ENCODE measurements at regions not wholly inside any gene's neighbourhood (a gene's known extent, or its start where the extent isn't known, plus 50 kb on each side); places are given as distances from the start of the nearest gene placed in this dataset.

- 0 out of 2 replicates have a peak, but pooled peaks cover 6% of the 10 kb centered on the region for H3K4me1 ChIP-seq (ENCODE audit: insufficient read depth)
- in situ Hi-C loops (cut with MboI) = no loop called here
Measured at GRCh38 chr5:56330806-56331205, 97.7 kb upstream of the ANKRD55 start.

GRCh38 chr5:56330167-56330566 lies 97.0 kb upstream of the ANKRD55 start:
- H2AFZ ChIP-seq = no peak overlapping the region
- no peaks in the 10 kb centered on the region for H3F3A ChIP-seq (ENCODE audit: insufficient read depth)
- H4K20me1 ChIP-seq (ENCODE audit: insufficient read depth) = no peaks in the 10 kb centered on the region
- H3K4me3 ChIP-seq = no peak overlapping the region
- no peaks in the 10 kb centered on the region for H3K79me2 ChIP-seq (ENCODE audit: insufficient read depth)
- H3K27ac ChIP-seq = no peak overlapping the region
- H3K27me3 ChIP-seq (replicated peaks; ENCODE audit: insufficient read depth) = no peaks in the 10 kb centered on the region
- H3K9me2 ChIP-seq (ENCODE audit: insufficient read depth) = no peaks in the 10 kb centered on the region
- 68 to 74% methylated on average over 2 of the region's 2 CpGs for whole genome bisulfite sequencing, 2 experiments (ENCODE audit: low coverage in 1 of 2, low lambda C conversion rate in 2 of 2, missing lambda C conversion rate in 2 of 2)
- no peaks in the 10 kb centered on the region for H3K9me3 ChIP-seq (ENCODE audit: low read depth)
- in situ Hi-C loops (cut with MboI) = no loop called here
- H3K4me1 ChIP-seq (ENCODE audit: insufficient read depth) = 0 out of 2 replicates have a peak, but pooled peaks cover 6% of the 10 kb centered on the region
- H3K9ac ChIP-seq = no peak overlapping the region
- DNase-seq = no peak
- H3K4me2 ChIP-seq (ENCODE audit: unreplicated experiment) = no peak overlapping the region
- H3K36me3 ChIP-seq (ENCODE audit: low read depth) = no peaks in the 10 kb centered on the region
- TF ChIP-seq EZH2 (IDR thresholded peaks at IDR 0.05; ENCODE audit: insufficient read depth, poor library complexity, severe bottlenecking) = no peak
- no peak for TF ChIP-seq EZH2phosphoT487 (IDR thresholded peaks at IDR 0.05; ENCODE audit: insufficient read depth, low read depth)

More at GRCh38 chr5:56330806-56331205, 97.7 kb upstream of the ANKRD55 start:
- no peaks in the 10 kb centered on the region for H3K79me2 ChIP-seq (ENCODE audit: insufficient read depth)
- no peak overlapping the region for H3K27ac ChIP-seq
- no peak for DNase-seq
- WGBS, 2 experiments (ENCODE audit: low coverage in 1 of 2, low lambda C conversion rate in 2 of 2, missing lambda C conversion rate in 2 of 2) = 85 to 87% methylated on average over 1 of the region's 1 CpG
- no peak overlapping the region for H3K4me3 ChIP-seq
- H3K4me2 ChIP-seq (ENCODE audit: unreplicated experiment) = no peak overlapping the region
- no peak overlapping the region for H3K9ac ChIP-seq
- no peak overlapping the region for H2AFZ ChIP-seq
- no peaks in the 10 kb centered on the region for H4K20me1 ChIP-seq (ENCODE audit: insufficient read depth)
- no peaks in the 10 kb centered on the region for H3K9me3 ChIP-seq (ENCODE audit: low read depth)
- TF ChIP-seq EZH2phosphoT487 (IDR thresholded peaks at IDR 0.05; ENCODE audit: insufficient read depth, low read depth) = no peak
- TF ChIP-seq EZH2 (IDR thresholded peaks at IDR 0.05; ENCODE audit: insufficient read depth, poor library complexity, severe bottlenecking) = no peak
- H3K9me2 ChIP-seq (ENCODE audit: insufficient read depth) = no peaks in the 10 kb centered on the region
- H3F3A ChIP-seq (ENCODE audit: insufficient read depth) = no peaks in the 10 kb centered on the region
- no peaks in the 10 kb centered on the region for H3K36me3 ChIP-seq (ENCODE audit: low read depth)
- no peaks in the 10 kb centered on the region for H3K27me3 ChIP-seq (replicated peaks; ENCODE audit: insufficient read depth)

GRCh38 chr5:56329652-56330051 lies 96.5 kb upstream of the ANKRD55 start:
- in situ Hi-C loops (cut with MboI) = no loop called here

GRCh38 chr5:56328753-56329560 lies 95.8 kb upstream of the ANKRD55 start:
- Histone ChIP-seq H3K4me2 (ENCODE audit: unreplicated experiment) (no peak overlapping the region), H3K9me3 (ENCODE audit: low read depth) (no peaks in the 10 kb centered on the region), H3K27ac (no peak overlapping the region), H3K36me3 (ENCODE audit: low read depth) (no peaks in the 10 kb centered on the region), H2AFZ (no peak overlapping the region), H3F3A (ENCODE audit: insufficient read depth) (no peaks in the 10 kb centered on the region), H3K4me3 (no peak overlapping the region), H4K20me1 (ENCODE audit: insufficient read depth) (no peaks in the 10 kb centered on the region), H3K27me3 (replicated peaks; ENCODE audit: insufficient read depth) (no peaks in the 10 kb centered on the region), H3K4me1 (ENCODE audit: insufficient read depth) (peaks cover 6% of the 10 kb centered on the region; the same call in 1 of the 2 replicates), H3K9me2 (ENCODE audit: insufficient read depth) (no peaks in the 10 kb centered on the region), H3K9ac (no peak overlapping the region), H3K79me2 (ENCODE audit: insufficient read depth) (no peaks in the 10 kb centered on the region)
- in situ Hi-C loops (cut with MboI) = no loop called here
- DNase-seq = peak; percentile 27
- WGBS, 2 experiments (ENCODE audit: low coverage in 1 of 2, low lambda C conversion rate in 2 of 2, missing lambda C conversion rate in 2 of 2) = 91 to 94% methylated on average over 3 of the region's 3 CpGs
- TF ChIP-seq EZH2 (IDR thresholded peaks at IDR 0.05; ENCODE audit: insufficient read depth, poor library complexity, severe bottlenecking) (no peak), EZH2phosphoT487 (IDR thresholded peaks at IDR 0.05; ENCODE audit: insufficient read depth, low read depth) (no peak)

More at GRCh38 chr5:56329652-56330051, 96.5 kb upstream of the ANKRD55 start:
- Histone ChIP-seq H4K20me1 (ENCODE audit: insufficient read depth) (no peaks in the 10 kb centered on the region), H3K4me1 (ENCODE audit: insufficient read depth) (0 out of 2 replicates have a peak, but pooled peaks cover 6% of the 10 kb centered on the region), H3K9ac (no peak overlapping the region), H2AFZ (no peak overlapping the region), H3K27ac (no peak overlapping the region), H3K4me3 (no peak overlapping the region), H3K9me2 (ENCODE audit: insufficient read depth) (no peaks in the 10 kb centered on the region), H3K27me3 (replicated peaks; ENCODE audit: insufficient read depth) (no peaks in the 10 kb centered on the region), H3K36me3 (ENCODE audit: low read depth) (no peaks in the 10 kb centered on the region), H3K79me2 (ENCODE audit: insufficient read depth) (no peaks in the 10 kb centered on the region), H3F3A (ENCODE audit: insufficient read depth) (no peaks in the 10 kb centered on the region), H3K4me2 (ENCODE audit: unreplicated experiment) (no peak overlapping the region), H3K9me3 (ENCODE audit: low read depth) (no peaks in the 10 kb centered on the region)
- TF ChIP-seq EZH2phosphoT487 (IDR thresholded peaks at IDR 0.05; ENCODE audit: insufficient read depth, low read depth) = no peak
- TF ChIP-seq EZH2 (IDR thresholded peaks at IDR 0.05; ENCODE audit: insufficient read depth, poor library complexity, severe bottlenecking) = no peak
- no peak for DNase-seq
- WGBS, 2 experiments (ENCODE audit: low coverage in 1 of 2, low lambda C conversion rate in 2 of 2, missing lambda C conversion rate in 2 of 2) = 92 to 95% methylated on average over 3 of the region's 3 CpGs

All from GM23248 (cell line).